HCT116 (cell line): ENCODE measurements at regions not wholly inside any gene's neighbourhood (a gene's known extent, or its start where the extent isn't known, plus 50 kb on each side); places are given as distances from the start of the nearest gene placed in this dataset.

Source experiments
- ATAC-seq: fragments of 200-7000 bp; cut with Tn5 transposase; 2 replicates; pipeline ENCODE4 v1.9.1; 2020; ENCODE audit warnings: mild to moderate bottlenecking, moderate library complexity
- BruUV-seq: library from RNA; stranded (reverse); fragments of 400-500 nt; replicated peaks from 2 replicates; lab custom pipeline; 2021; lab: Mats Ljungman, UMichigan
- CTCF ChIA-PET: fragments of 300-600 bp; sonication (Branson Sonifier 250); formaldehyde crosslinking; loops from one replicate; lab custom pipeline; 2021; ENCODE audit warnings: antibody characterized with exemption; lab: Charles Lee
- POLR2A ChIA-PET: fragments of 300-600, 350-600 bp; sonication (Branson Sonifier 250); formaldehyde crosslinking; loops from one replicate; lab custom pipeline; 2021; ENCODE audit warnings: antibody characterized with exemption; lab: Charles Lee
- RAD21 ChIA-PET, 2 experiments: fragments of 300-600 bp; sonication (Branson Sonifier 250); formaldehyde crosslinking; loops; one replicate each; lab custom pipeline; 2023; ENCODE audit warnings: low total read pairs in 2 of 2; ENCODE audit not compliant: uncharacterized antibody in 2 of 2, unreplicated experiment in 2 of 2, low non-redundant PET in 1 of 2; lab: Charles Lee
- DNase-seq: peaks from one replicate; pipeline ENCODE4 v3.0.0-alpha.2; 2010; ENCODE audit warnings: low read depth, low spot score
- H2AFZ ChIP-seq: fragments of 200-600 bp; shearing (Covaris generic), sonication (generic); 2 replicates; pipeline ENCODE4 v1.6.1; 2017; ENCODE audit warnings: low read depth, mixed run types, mixed read lengths, antibody characterized with exemption, low read length; ENCODE audit not compliant: poor library complexity, severe bottlenecking
- H3K27ac ChIP-seq: 2 replicates; pipeline ENCODE4 v1.5.1; 2012; ENCODE audit warnings: low read depth, low read length
- H3K27me3 ChIP-seq: fragments of 200-600 bp; sonication (generic); 2 replicates; pipeline ENCODE4 v1.6.1; 2016; ENCODE audit warnings: mixed run types, low read length, mixed read lengths; ENCODE audit not compliant: insufficient read depth
- H3K36me3 ChIP-seq, 2 experiments: fragments of 200-500 bp in 1 of 2; fragments of 200-600 bp in 1 of 2; sonication (Bioruptor generic) in 1 of 2; sonication (generic) in 1 of 2; 2 replicates each; pipeline versions ENCODE4 v1.5.1 to v1.6.1; 2014 to 2016; ENCODE audit warnings: low read length in 2 of 2, inconsistent platforms in 1 of 2, mixed read lengths in 1 of 2, mixed run types in 1 of 2; ENCODE audit not compliant: insufficient read depth in 2 of 2, control insufficient read depth in 1 of 2
- H3K4me1 ChIP-seq, 2 experiments: fragments of 200-600 bp in 1 of 2; sonication (generic) in 1 of 2; 2 replicates each; pipeline versions ENCODE4 v1.5.1 to v1.6.1; 2012 to 2017; ENCODE audit warnings: low read length in 2 of 2, inconsistent platforms in 1 of 2, mild to moderate bottlenecking in 1 of 2, mixed read lengths in 1 of 2, mixed run types in 1 of 2, moderate library complexity in 1 of 2; ENCODE audit not compliant: insufficient read depth in 2 of 2, control insufficient read depth in 1 of 2
- H3K4me2 ChIP-seq: fragments of 200-600 bp; sonication (generic); 2 replicates; pipeline ENCODE4 v1.6.1; 2017; ENCODE audit warnings: mixed run types, low read length, mixed read lengths
- H3K4me3 ChIP-seq, 2 experiments: fragments of 200-600 bp in 1 of 2; sonication (generic) in 1 of 2; replicated peaks in 1 of 2; 2 replicates each; pipeline ENCODE4 v1.5.1; 2011 to 2016; ENCODE audit warnings: low read length in 2 of 2, control low read depth in 1 of 2, low read depth in 1 of 2, mild to moderate bottlenecking in 1 of 2, mixed read lengths in 1 of 2, mixed run types in 1 of 2
- H3K79me2 ChIP-seq: fragments of 200-600 bp; sonication (generic); 2 replicates; pipeline ENCODE4 v1.6.1; 2017; ENCODE audit warnings: mild to moderate bottlenecking, mixed run types, low read length, moderate library complexity, mixed read lengths; ENCODE audit not compliant: insufficient read depth
- H3K9ac ChIP-seq: fragments of 200-600 bp; sonication (generic); 2 replicates; pipeline ENCODE4 v1.6.1; 2016; ENCODE audit warnings: low read length, mixed read lengths
- H3K9me2 ChIP-seq: fragments of 200-600 bp; sonication (generic), shearing (Covaris generic); 2 replicates; pipeline ENCODE4 v1.6.1; 2017; ENCODE audit warnings: mixed run types, mild to moderate bottlenecking, moderate library complexity; ENCODE audit not compliant: insufficient read depth
- H3K9me3 ChIP-seq, 2 experiments: fragments of 200-500 bp in 1 of 2; fragments of 200-600 bp in 1 of 2; sonication (Bioruptor generic) in 1 of 2; sonication (generic) in 1 of 2; 2 replicates each; pipeline ENCODE4 v1.6.1; 2014 to 2017; ENCODE audit warnings: low read length in 2 of 2, mixed read lengths in 2 of 2, inconsistent platforms in 1 of 2, low read depth in 1 of 2, mild to moderate bottlenecking in 1 of 2, mixed run types in 1 of 2, moderate library complexity in 1 of 2; ENCODE audit not compliant: control insufficient read depth in 1 of 2, insufficient read depth in 1 of 2
- H4K20me1 ChIP-seq: fragments of 200-600 bp; sonication (generic), shearing (Covaris generic); 2 replicates; pipeline ENCODE4 v1.6.1; 2017; ENCODE audit warnings: mixed run types, mild to moderate bottlenecking, moderate library complexity; ENCODE audit not compliant: insufficient read depth
- ATF3 ChIP-seq: IDR thresholded peaks from 2 replicates; pipeline ENCODE4 v1.6.1; 2012
- CBX3 ChIP-seq: IDR thresholded peaks from 2 replicates; pipeline ENCODE4 v1.6.1; 2012; ENCODE audit warnings: low read depth
- EGR1 ChIP-seq: IDR thresholded peaks from 2 replicates; pipeline ENCODE4 v1.6.1; 2012; ENCODE audit warnings: low read depth
- EZH2 ChIP-seq: fragments of 200-600 bp; sonication (generic); IDR thresholded peaks from 2 replicates; pipeline ENCODE4 v1.6.1; 2017; ENCODE audit warnings: antibody characterized with exemption, mixed run types
- EZH2phosphoT487 ChIP-seq: fragments of 200-600 bp; IDR thresholded peaks from 2 replicates; pipeline ENCODE4 v1.6.1; 2018; ENCODE audit warnings: antibody characterized with exemption, borderline replicate concordance
- FOSL1 ChIP-seq: IDR thresholded peaks from 2 replicates; pipeline ENCODE4 v1.6.1; 2012; ENCODE audit warnings: low read depth
- JUND ChIP-seq: IDR thresholded peaks from 2 replicates; pipeline ENCODE4 v1.6.1; 2012
- MAX ChIP-seq: IDR thresholded peaks from 2 replicates; pipeline ENCODE4 v1.6.1; 2012
- POLR2A ChIP-seq: IDR thresholded peaks from 2 replicates; pipeline ENCODE4 v1.7.0; 2011; ENCODE audit warnings: borderline replicate concordance; ENCODE audit not compliant: insufficient read depth, insufficient read length; ENCODE audit errors: extremely low read depth
- RAD21 ChIP-seq: IDR thresholded peaks from 2 replicates; pipeline ENCODE4 v1.6.1; 2012; ENCODE audit warnings: low read depth, mild to moderate bottlenecking
- SIN3A ChIP-seq: IDR thresholded peaks from 2 replicates; pipeline ENCODE4 v1.6.1; 2012; ENCODE audit warnings: low read depth
- SP1 ChIP-seq: IDR thresholded peaks from 2 replicates; pipeline ENCODE4 v1.6.1; 2012; ENCODE audit warnings: low read depth
- SRF ChIP-seq: IDR thresholded peaks from 2 replicates; pipeline ENCODE4 v1.6.1; 2012; ENCODE audit warnings: low read depth
- YY1 ChIP-seq: IDR thresholded peaks from 2 replicates; pipeline ENCODE4 v1.6.1; 2011; ENCODE audit warnings: low read length, low read depth, moderate library complexity, mild to moderate bottlenecking; ENCODE audit not compliant: insufficient replicate concordance; ENCODE audit errors: extremely low read depth
- ZBTB33 ChIP-seq: IDR thresholded peaks from 2 replicates; pipeline ENCODE4 v1.6.1; 2011; ENCODE audit warnings: mild to moderate bottlenecking, low read length, moderate library complexity; ENCODE audit not compliant: insufficient replicate concordance; ENCODE audit errors: extremely low read depth
- ZFX ChIP-seq: fragments of 450-650 bp; IDR thresholded peaks from 2 replicates; pipeline ENCODE4 v1.6.1; 2017
- ZNF274 ChIP-seq: fragments of 200-500 bp; sonication (Bioruptor generic); IDR thresholded peaks from 2 replicates; pipeline ENCODE4 v1.6.1; 2014; ENCODE audit warnings: mild to moderate bottlenecking, low read depth, low read length, inconsistent platforms
- intact Hi-C: fragments of 100-400 bp; cut with micrococcal nuclease; formaldehyde crosslinking; loops from 2 replicates; pipeline ENCODE4 v1.10.0; 2022

- Histone ChIP-seq H4K20me1 (no peaks in the 10 kb centered on the region), H3K27me3 (no peaks in the 10 kb centered on the region), H3K4me3 (no peak overlapping the region), H3K79me2 (no peaks in the 10 kb centered on the region), H3K27ac (no peak overlapping the region), H3K4me2 (no peak overlapping the region), H3K9me3 (no peaks in the 10 kb centered on the region), H3K9me2 (no peaks in the 10 kb centered on the region), H3K9ac (no peak overlapping the region), H3K4me1 (no peaks in the 10 kb centered on the region), H3K36me3 (no peaks in the 10 kb centered on the region; a peak in 1 of 4 replicates), H2AFZ (no peak overlapping the region)
- BruUV-seq = no TSS peak
- TF ChIP-seq EZH2phosphoT487 (no peak), FOSL1 (no peak), EGR1 (no peak), RAD21 (no peak), ZBTB33 (no peak), SP1 (no peak), CBX3 (no peak), ZNF274 (no peak), YY1 (no peak), POLR2A (no peak), SRF (no peak), SIN3A (no peak), ZFX (no peak), JUND (no peak), EZH2 (no peak), ATF3 (no peak), MAX (no peak)
- DNase-seq = no peak
- CTCF ChIA-PET = no interaction called here
- RAD21 ChIA-PET = no interaction called here
- intact Hi-C loops = no loop called here
- no peak for ATAC-seq
- POLR2A ChIA-PET = no interaction called here
Observed at GRCh38 chr9:731474-731873, 110.0 kb upstream of the DMRT1 start.
